Immature natural killer cell (primary cell): ENCODE measurements at regions not wholly inside any gene's neighbourhood (a gene's known extent, or its start where the extent isn't known, plus 50 kb on each side); places are given as distances from the start of the nearest gene placed in this dataset.

Experiments
- DNase-seq, 3 donors: peaks; one replicate each; pipeline ENCODE4 v3.0.0; 2022; ENCODE audit warnings: mixed read lengths in 1 of 3
- H3K27ac Mint-ChIP-seq, 6 donors: one replicate each; pipeline ENCODE4 v1.8.0; 2020; ENCODE audit warnings: mixed read lengths in 6 of 6, mild to moderate bottlenecking in 5 of 6, inconsistent platforms in 4 of 6, moderate library complexity in 3 of 6
- H3K27me3 Mint-ChIP-seq, 3 donors: one replicate each; pipeline ENCODE4 v1.8.0; 2020 to 2021; ENCODE audit warnings: low read depth in 3 of 3, mild to moderate bottlenecking in 3 of 3, mixed read lengths in 3 of 3, moderate library complexity in 3 of 3, inconsistent platforms in 1 of 3
- H3K36me3 Mint-ChIP-seq, 3 donors: one replicate each; pipeline ENCODE4 v1.8.0; 2020; ENCODE audit warnings: mixed read lengths in 3 of 3, inconsistent platforms in 2 of 3, mild to moderate bottlenecking in 2 of 3
- H3K4me1 Mint-ChIP-seq, 2 donors: one replicate each; pipeline ENCODE4 v1.8.0; 2020; ENCODE audit warnings: inconsistent platforms in 2 of 2, mild to moderate bottlenecking in 2 of 2, mixed read lengths in 2 of 2, moderate library complexity in 1 of 2
- H3K4me3 Mint-ChIP-seq, 5 donors: one replicate each; pipeline ENCODE4 v1.8.0; 2020; ENCODE audit warnings: mild to moderate bottlenecking in 5 of 5, mixed read lengths in 5 of 5, inconsistent platforms in 3 of 5, moderate library complexity in 3 of 5
- H3K9me3 Mint-ChIP-seq, 6 donors: one replicate each; pipeline ENCODE4 v1.8.0; 2020; ENCODE audit warnings: mild to moderate bottlenecking in 6 of 6, mixed read lengths in 6 of 6, inconsistent platforms in 4 of 6, moderate library complexity in 3 of 6

- Mint-ChIP-seq H3K4me1 (no peaks in the 10 kb centered on the region), H3K36me3 (no peaks in the 10 kb centered on the region), H3K27me3 (peaks cover 0 to 4% (median 0%) of the 10 kb centered on the region in 3 donors), H3K27ac (no peak overlapping the region), H3K4me3 (no peak overlapping the region), H3K9me3 (peaks cover 0 to 9% (median 0%) of the 10 kb centered on the region in 6 donors)
- DNase-seq = no peak
Measured at GRCh38 chr15:35301088-35301487, 216.0 kb upstream of the NANOGP8 start.

GRCh38 chr15:35299059-35299735 lies 214.1 kb upstream of the NANOGP8 start:
- DNase-seq = no peak
- H3K4me3 Mint-ChIP-seq = no peak overlapping the region
- no peaks in the 10 kb centered on the region for H3K4me1 Mint-ChIP-seq
- peaks cover 0 to 9% (median 2%) of the 10 kb centered on the region in 6 donors for H3K9me3 Mint-ChIP-seq
- H3K27me3 Mint-ChIP-seq = peaks cover 0 to 4% (median 2%) of the 10 kb centered on the region in 3 donors
- H3K27ac Mint-ChIP-seq = no peak overlapping the region
- no peaks in the 10 kb centered on the region for H3K36me3 Mint-ChIP-seq

- H3K4me3 Mint-ChIP-seq = no peak overlapping the region
- H3K36me3 Mint-ChIP-seq = no peaks in the 10 kb centered on the region
- peaks cover 0 to 9% (median 2%) of the 10 kb centered on the region in 6 donors for H3K9me3 Mint-ChIP-seq
- H3K4me1 Mint-ChIP-seq = no peaks in the 10 kb centered on the region
- H3K27me3 Mint-ChIP-seq = peaks cover 0 to 4% (median 2%) of the 10 kb centered on the region in 3 donors
- H3K27ac Mint-ChIP-seq = no peak overlapping the region
- DNase-seq = no peak
Measured at GRCh38 chr15:35298509-35298908, 213.4 kb upstream of the NANOGP8 start.

GRCh38 chr15:35293353-35294130 lies 208.4 kb upstream of the NANOGP8 start:
- Mint-ChIP-seq H3K27ac (no peak overlapping the region), H3K4me3 (no peak overlapping the region), H3K9me3 (peaks cover 0 to 9% (median 2%) of the 10 kb centered on the region in 6 donors), H3K36me3 (no peaks in the 10 kb centered on the region), H3K4me1 (no peaks in the 10 kb centered on the region), H3K27me3 (peaks cover 0 to 4% (median 2%) of the 10 kb centered on the region in 3 donors)
- DNase-seq = no peak

GRCh38 chr15:35290301-35290721 lies 205.2 kb upstream of the NANOGP8 start:
- no peaks in the 10 kb centered on the region for H3K4me1 Mint-ChIP-seq
- peaks cover 0 to 2% (median 0%) of the 10 kb centered on the region in 3 donors for H3K27me3 Mint-ChIP-seq
- H3K36me3 Mint-ChIP-seq = no peaks in the 10 kb centered on the region
- no peak overlapping the region for H3K27ac Mint-ChIP-seq
- no peak overlapping the region for H3K4me3 Mint-ChIP-seq
- peaks cover 0 to 12% (median under 1%) of the 10 kb centered on the region in 6 donors for H3K9me3 Mint-ChIP-seq
- DNase-seq = no peak

GRCh38 chr15:35289024-35289617 lies 204.0 kb upstream of the NANOGP8 start:
- DNase-seq = no peak
- Mint-ChIP-seq H3K9me3 (peaks cover 0 to 6% (median under 1%) of the 10 kb centered on the region in 6 donors), H3K27ac (no peak overlapping the region), H3K36me3 (no peaks in the 10 kb centered on the region), H3K4me1 (no peaks in the 10 kb centered on the region), H3K27me3 (peaks cover 0 to 2% (median 0%) of the 10 kb centered on the region in 3 donors), H3K4me3 (no peak overlapping the region)

GRCh38 chr15:35288580-35288979 lies 203.5 kb upstream of the NANOGP8 start:
- Mint-ChIP-seq H3K27ac (no peak overlapping the region), H3K4me3 (no peak overlapping the region), H3K36me3 (no peaks in the 10 kb centered on the region), H3K27me3 (peaks cover 0 to 2% (median 0%) of the 10 kb centered on the region in 3 donors), H3K9me3 (peaks cover 0 to 11% (median under 1%) of the 10 kb centered on the region in 6 donors), H3K4me1 (no peaks in the 10 kb centered on the region)
- DNase-seq = no peak

GRCh38 chr15:35286721-35287120 lies 201.6 kb upstream of the NANOGP8 start:
- peaks cover 0 to 2% (median 2%) of the 10 kb centered on the region in 3 donors for H3K27me3 Mint-ChIP-seq
- peaks cover 0 to 17% (median 2%) of the 10 kb centered on the region in 6 donors for H3K9me3 Mint-ChIP-seq
- DNase-seq = no peak
- no peak overlapping the region for H3K27ac Mint-ChIP-seq
- no peak overlapping the region for H3K4me3 Mint-ChIP-seq
- no peaks in the 10 kb centered on the region for H3K4me1 Mint-ChIP-seq
- no peaks in the 10 kb centered on the region for H3K36me3 Mint-ChIP-seq

GRCh38 chr15:35282965-35283496 lies 197.9 kb upstream of the NANOGP8 start:
- H3K9me3 Mint-ChIP-seq = peaks cover 0 to 31% (median 5%) of the 10 kb centered on the region in 6 donors
- no peak for DNase-seq
- no peaks in the 10 kb centered on the region for H3K4me1 Mint-ChIP-seq
- peaks cover 0 to 2% (median 2%) of the 10 kb centered on the region in 3 donors for H3K27me3 Mint-ChIP-seq
- no peaks in the 10 kb centered on the region for H3K36me3 Mint-ChIP-seq
- no peak overlapping the region for H3K4me3 Mint-ChIP-seq
- no peak overlapping the region for H3K27ac Mint-ChIP-seq

GRCh38 chr15:35281515-35281914 lies 196.4 kb upstream of the NANOGP8 start:
- Mint-ChIP-seq H3K4me3 (no peak overlapping the region), H3K4me1 (no peaks in the 10 kb centered on the region), H3K27me3 (peaks cover 0 to 2% (median 0%) of the 10 kb centered on the region in 3 donors), H3K9me3 (peaks cover 6 to 46% (median 17%) of the 10 kb centered on the region in 6 donors), H3K36me3 (no peaks in the 10 kb centered on the region), H3K27ac (no peak overlapping the region)
- DNase-seq = no peak

- H3K4me3 Mint-ChIP-seq = no peak overlapping the region
- no peak overlapping the region for H3K27ac Mint-ChIP-seq
- H3K27me3 Mint-ChIP-seq = peaks cover 0 to 2% (median 0%) of the 10 kb centered on the region in 3 donors
- H3K36me3 Mint-ChIP-seq = no peaks in the 10 kb centered on the region
- H3K4me1 Mint-ChIP-seq = no peaks in the 10 kb centered on the region
- DNase-seq = no peak
- peaks cover 14 to 55% (median 25%) of the 10 kb centered on the region in 6 donors for H3K9me3 Mint-ChIP-seq
Measured at GRCh38 chr15:35279811-35280210, 194.7 kb upstream of the NANOGP8 start.

- no peaks in the 10 kb centered on the region for H3K36me3 Mint-ChIP-seq
Measured at GRCh38 chr15:35271371-35272043, 186.4 kb upstream of the NANOGP8 start.

GRCh38 chr15:35260941-35261340 lies 175.8 kb upstream of the NANOGP8 start:
- Mint-ChIP-seq H3K4me3 (no peak overlapping the region), H3K27ac (no peak overlapping the region), H3K4me1 (no peaks in the 10 kb centered on the region), H3K36me3 (no peaks in the 10 kb centered on the region), H3K27me3 (peaks cover 0 to 2% (median 0%) of the 10 kb centered on the region in 3 donors), H3K9me3 (peaks cover 0 to 7% (median 0%) of the 10 kb centered on the region in 6 donors)
- DNase-seq = no peak

More at GRCh38 chr15:35271371-35272043, 186.4 kb upstream of the NANOGP8 start:
- no peak for DNase-seq
- Mint-ChIP-seq H3K4me3 (no peak overlapping the region), H3K27ac (no peak overlapping the region), H3K9me3 (peaks cover 8 to 44% (median 15%) of the 10 kb centered on the region in 6 donors), H3K27me3 (peaks cover 0 to 2% (median 2%) of the 10 kb centered on the region in 3 donors), H3K4me1 (no peaks in the 10 kb centered on the region)
